OCI-LY7 (cell line): ENCODE measurements at regions not wholly inside any gene's neighbourhood (a gene's known extent, or its start where the extent isn't known, plus 50 kb on each side); places are given as distances from the start of the nearest gene placed in this dataset.

Experiments used
- CTCF ChIP-seq: fragments of 200-600 bp; sonication (generic); conservative IDR thresholded peaks from 2 replicates; pipeline ENCODE4 v1.5.1; 2014; ENCODE audit warnings: mild to moderate bottlenecking, antibody characterized with exemption, low read length, moderate library complexity, mixed read lengths
- EZH2phosphoT487 ChIP-seq: fragments of 200-600 bp; sonication (generic); IDR thresholded peaks from 2 replicates; pipeline ENCODE4 v1.6.1; 2018; ENCODE audit warnings: low read depth, borderline replicate concordance, mild to moderate bottlenecking, mixed run types, antibody characterized with exemption, low read length, moderate library complexity, mixed read lengths

- TF ChIP-seq CTCF, result no peak
- TF ChIP-seq EZH2phosphoT487, result no peak
Measured at GRCh38 chr14:61140271-61140670, 140.9 kb downstream of the TMEM30B start.
